ENCODE measurements at regions not wholly inside any gene's neighbourhood (a gene's known extent, or its start where the extent isn't known, plus 50 kb on each side); places are given as distances from the start of the nearest gene placed in this dataset.

DNA sequence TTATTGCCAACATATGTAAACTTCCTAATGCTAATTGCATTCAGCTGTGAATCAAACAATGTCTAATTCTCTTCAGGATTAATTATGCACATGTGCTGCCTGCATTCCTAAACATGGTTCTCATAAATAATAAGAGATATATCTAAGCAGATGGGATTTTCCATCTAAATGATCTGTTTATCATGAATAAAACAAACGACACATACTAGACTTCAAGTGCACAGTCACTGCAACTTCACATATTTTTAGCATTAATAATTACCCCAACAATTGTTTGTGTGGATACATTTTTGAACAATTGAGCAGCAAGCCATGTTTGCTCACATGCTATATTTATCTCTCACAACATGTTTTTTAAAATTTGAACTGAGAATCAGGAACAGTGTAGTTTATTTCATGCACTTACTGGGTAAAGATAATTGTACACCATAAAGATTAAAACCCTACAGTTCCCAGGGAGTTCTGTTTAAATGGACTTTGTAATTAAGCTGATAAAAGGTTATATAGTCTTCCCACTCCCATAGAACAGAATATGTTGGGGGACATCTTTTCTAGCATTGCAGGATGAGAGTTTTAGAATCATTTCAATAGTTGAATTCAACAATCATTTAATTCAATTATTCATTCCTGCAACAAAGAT, 378.5 kb downstream of the MDFIC start:
- no peak for TF ChIP-seq CTCF (conservative IDR thresholded peaks at IDR 0.05; ENCODE audit: low read length)
- no peak for TF ChIP-seq EZH2phosphoT487 (IDR thresholded peaks at IDR 0.05; ENCODE audit: borderline replicate concordance, low read depth, low read length)
